WTC11 (cell line): ENCODE measurements at regions not wholly inside any gene's neighbourhood (a gene's known extent, or its start where the extent isn't known, plus 50 kb on each side); places are given as distances from the start of the nearest gene placed in this dataset.

Experiments
- CBFB ChIP-seq: sonication (generic); formaldehyde crosslinking; IDR thresholded peaks from 2 replicates; pipeline ENCODE4 v1.8.1; 2022; ENCODE audit warnings: mild to moderate bottlenecking, low read depth, missing genetic modification reagents
- FOXP1 ChIP-seq: sonication (generic); formaldehyde crosslinking; IDR thresholded peaks from 2 replicates; pipeline ENCODE4 v1.8.0; 2022; ENCODE audit warnings: missing genetic modification reagents, mild to moderate bottlenecking, moderate library complexity, borderline replicate concordance
- IRF2 ChIP-seq: sonication (generic); formaldehyde crosslinking; IDR thresholded peaks from 2 replicates; pipeline ENCODE4 v1.8.0; 2022; ENCODE audit warnings: low read depth, missing genetic modification reagents, borderline replicate concordance
- NR3C1 ChIP-seq: sonication (generic); formaldehyde crosslinking; conservative IDR thresholded peaks from 2 replicates; pipeline ENCODE4 v1.8.1; 2023; ENCODE audit warnings: low read depth, mild to moderate bottlenecking, missing genetic modification reagents
- PRRX2 ChIP-seq: fragments of 250-450 bp; sonication (Bioruptor Pico); IDR thresholded peaks from 2 replicates; pipeline ENCODE4 v1.8.0; 2021; ENCODE audit warnings: mild to moderate bottlenecking
- TCF7 ChIP-seq: sonication (generic); formaldehyde crosslinking; IDR thresholded peaks from 2 replicates; pipeline ENCODE4 v1.8.0; 2022; ENCODE audit warnings: mild to moderate bottlenecking, low read depth, missing genetic modification reagents, moderate library complexity
- TP53 ChIP-seq: sonication (generic); formaldehyde crosslinking; IDR thresholded peaks from 2 replicates; pipeline ENCODE4 v1.8.1; 2023; ENCODE audit warnings: mild to moderate bottlenecking, missing genetic modification reagents
- TF ChIP-seq, protein P1 (sequence below): fragments of 200-600 bp; IDR thresholded peaks from 2 replicates; pipeline ENCODE4 v1.8.0; 2022; ENCODE audit warnings: antibody characterized with exemption
- TF ChIP-seq, protein P2 (sequence below): sonication (generic); formaldehyde crosslinking; IDR thresholded peaks from 2 replicates; pipeline ENCODE4 v1.8.1; 2022; ENCODE audit warnings: low read depth, missing genetic modification reagents, borderline replicate concordance
- TF ChIP-seq, protein P3 (sequence below): sonication (generic); formaldehyde crosslinking; IDR thresholded peaks from 2 replicates; pipeline ENCODE4 v1.8.0; 2022; ENCODE audit warnings: mild to moderate bottlenecking, missing genetic modification reagents
- TF ChIP-seq, protein P4 (sequence below): sonication (generic); formaldehyde crosslinking; IDR thresholded peaks from 2 replicates; pipeline ENCODE4 v1.8.1; 2023; ENCODE audit warnings: mild to moderate bottlenecking, missing genetic modification reagents, moderate library complexity
- TF ChIP-seq, protein P5 (sequence below): sonication (generic); formaldehyde crosslinking; IDR thresholded peaks from 2 replicates; pipeline ENCODE4 v1.8.1; 2022; ENCODE audit warnings: low read depth, mild to moderate bottlenecking, moderate library complexity, missing genetic modification reagents, borderline replicate concordance

DNA sequence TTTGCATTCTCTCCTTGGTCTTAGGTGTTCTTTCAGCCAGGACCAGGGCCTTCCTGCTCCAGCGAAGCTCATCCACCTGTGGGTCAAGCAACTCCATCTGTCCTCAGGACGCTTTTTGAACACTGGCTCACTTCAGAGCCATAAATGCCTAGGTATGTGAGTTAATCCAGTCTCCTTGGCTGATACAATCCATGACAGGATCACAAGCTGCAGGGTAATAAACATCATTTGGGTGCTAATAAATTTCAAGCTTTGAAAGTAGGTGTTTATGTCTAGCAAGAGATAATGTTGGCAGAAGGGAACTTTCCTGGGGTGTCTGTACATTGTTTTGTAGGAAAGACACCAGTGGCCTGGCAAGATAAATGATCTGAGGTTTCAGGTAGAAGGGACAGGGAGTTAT, 159.2 kb upstream of the TUT7 start:
- TF ChIP-seq IRF2 (no peak), PRRX2 (CRISPR knock-in tag) (no peak), FOXP1 (no peak), NR3C1 (CRISPR knock-in tag) (no peak), TCF7 (no peak), CBFB (CRISPR knock-in tag) (no peak), TP53 (CRISPR knock-in tag) (no peak)
- TF ChIP-seq, protein P1, sequence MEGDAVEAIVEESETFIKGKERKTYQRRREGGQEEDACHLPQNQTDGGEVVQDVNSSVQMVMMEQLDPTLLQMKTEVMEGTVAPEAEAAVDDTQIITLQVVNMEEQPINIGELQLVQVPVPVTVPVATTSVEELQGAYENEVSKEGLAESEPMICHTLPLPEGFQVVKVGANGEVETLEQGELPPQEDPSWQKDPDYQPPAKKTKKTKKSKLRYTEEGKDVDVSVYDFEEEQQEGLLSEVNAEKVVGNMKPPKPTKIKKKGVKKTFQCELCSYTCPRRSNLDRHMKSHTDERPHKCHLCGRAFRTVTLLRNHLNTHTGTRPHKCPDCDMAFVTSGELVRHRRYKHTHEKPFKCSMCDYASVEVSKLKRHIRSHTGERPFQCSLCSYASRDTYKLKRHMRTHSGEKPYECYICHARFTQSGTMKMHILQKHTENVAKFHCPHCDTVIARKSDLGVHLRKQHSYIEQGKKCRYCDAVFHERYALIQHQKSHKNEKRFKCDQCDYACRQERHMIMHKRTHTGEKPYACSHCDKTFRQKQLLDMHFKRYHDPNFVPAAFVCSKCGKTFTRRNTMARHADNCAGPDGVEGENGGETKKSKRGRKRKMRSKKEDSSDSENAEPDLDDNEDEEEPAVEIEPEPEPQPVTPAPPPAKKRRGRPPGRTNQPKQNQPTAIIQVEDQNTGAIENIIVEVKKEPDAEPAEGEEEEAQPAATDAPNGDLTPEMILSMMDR = no peak
- TF ChIP-seq, protein P2, sequence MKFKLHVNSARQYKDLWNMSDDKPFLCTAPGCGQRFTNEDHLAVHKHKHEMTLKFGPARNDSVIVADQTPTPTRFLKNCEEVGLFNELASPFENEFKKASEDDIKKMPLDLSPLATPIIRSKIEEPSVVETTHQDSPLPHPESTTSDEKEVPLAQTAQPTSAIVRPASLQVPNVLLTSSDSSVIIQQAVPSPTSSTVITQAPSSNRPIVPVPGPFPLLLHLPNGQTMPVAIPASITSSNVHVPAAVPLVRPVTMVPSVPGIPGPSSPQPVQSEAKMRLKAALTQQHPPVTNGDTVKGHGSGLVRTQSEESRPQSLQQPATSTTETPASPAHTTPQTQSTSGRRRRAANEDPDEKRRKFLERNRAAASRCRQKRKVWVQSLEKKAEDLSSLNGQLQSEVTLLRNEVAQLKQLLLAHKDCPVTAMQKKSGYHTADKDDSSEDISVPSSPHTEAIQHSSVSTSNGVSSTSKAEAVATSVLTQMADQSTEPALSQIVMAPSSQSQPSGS (CRISPR knock-in tag) = no peak
- TF ChIP-seq, protein P3, sequence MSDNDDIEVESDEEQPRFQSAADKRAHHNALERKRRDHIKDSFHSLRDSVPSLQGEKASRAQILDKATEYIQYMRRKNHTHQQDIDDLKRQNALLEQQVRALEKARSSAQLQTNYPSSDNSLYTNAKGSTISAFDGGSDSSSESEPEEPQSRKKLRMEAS (CRISPR knock-in tag) = no peak
- TF ChIP-seq, protein P4, sequence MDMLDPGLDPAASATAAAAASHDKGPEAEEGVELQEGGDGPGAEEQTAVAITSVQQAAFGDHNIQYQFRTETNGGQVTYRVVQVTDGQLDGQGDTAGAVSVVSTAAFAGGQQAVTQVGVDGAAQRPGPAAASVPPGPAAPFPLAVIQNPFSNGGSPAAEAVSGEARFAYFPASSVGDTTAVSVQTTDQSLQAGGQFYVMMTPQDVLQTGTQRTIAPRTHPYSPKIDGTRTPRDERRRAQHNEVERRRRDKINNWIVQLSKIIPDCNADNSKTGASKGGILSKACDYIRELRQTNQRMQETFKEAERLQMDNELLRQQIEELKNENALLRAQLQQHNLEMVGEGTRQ (CRISPR knock-in tag) = no peak
- TF ChIP-seq, protein P5, sequence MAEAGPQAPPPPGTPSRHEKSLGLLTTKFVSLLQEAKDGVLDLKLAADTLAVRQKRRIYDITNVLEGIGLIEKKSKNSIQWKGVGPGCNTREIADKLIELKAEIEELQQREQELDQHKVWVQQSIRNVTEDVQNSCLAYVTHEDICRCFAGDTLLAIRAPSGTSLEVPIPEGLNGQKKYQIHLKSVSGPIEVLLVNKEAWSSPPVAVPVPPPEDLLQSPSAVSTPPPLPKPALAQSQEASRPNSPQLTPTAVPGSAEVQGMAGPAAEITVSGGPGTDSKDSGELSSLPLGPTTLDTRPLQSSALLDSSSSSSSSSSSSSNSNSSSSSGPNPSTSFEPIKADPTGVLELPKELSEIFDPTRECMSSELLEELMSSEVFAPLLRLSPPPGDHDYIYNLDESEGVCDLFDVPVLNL (CRISPR knock-in tag) = no peak
